Ishikawa (cell line): ENCODE measurements at regions not wholly inside any gene's neighbourhood (a gene's known extent, or its start where the extent isn't known, plus 50 kb on each side); places are given as distances from the start of the nearest gene placed in this dataset.

Experiments used
- CEBPB ChIP-seq: IDR thresholded peaks from 2 replicates; pipeline ENCODE4 v1.6.1; 2012
- CREB1 ChIP-seq: IDR thresholded peaks from 2 replicates; pipeline ENCODE4 v1.6.1; 2012; ENCODE audit warnings: low read depth
- EGR1 ChIP-seq: IDR thresholded peaks from 2 replicates; pipeline ENCODE4 v1.6.1; 2012
- EP300 ChIP-seq: IDR thresholded peaks from 2 replicates; pipeline ENCODE4 v1.6.1; 2012; ENCODE audit warnings: borderline replicate concordance
- FOXM1 ChIP-seq: IDR thresholded peaks from 2 replicates; pipeline ENCODE4 v1.6.1; 2012; ENCODE audit warnings: low read depth, borderline replicate concordance
- MAX ChIP-seq: IDR thresholded peaks from 2 replicates; pipeline ENCODE4 v1.6.1; 2012
- NFIC ChIP-seq: IDR thresholded peaks from 2 replicates; pipeline ENCODE4 v1.6.1; 2012
- RAD21 ChIP-seq: IDR thresholded peaks from 2 replicates; pipeline ENCODE4 v1.6.1; 2012; ENCODE audit warnings: low read depth
- TAF1 ChIP-seq: IDR thresholded peaks from 2 replicates; pipeline ENCODE4 v1.6.1; 2012; ENCODE audit warnings: low read depth, mild to moderate bottlenecking
- TCF12 ChIP-seq: IDR thresholded peaks from 2 replicates; pipeline ENCODE4 v1.6.1; 2012; ENCODE audit warnings: low read depth
- TEAD4 ChIP-seq: IDR thresholded peaks from 2 replicates; pipeline ENCODE4 v1.6.1; 2012
- USF1 ChIP-seq: IDR thresholded peaks from 2 replicates; pipeline ENCODE4 v1.6.1; 2012
- YY1 ChIP-seq: IDR thresholded peaks from 2 replicates; pipeline ENCODE4 v1.6.1; 2012; ENCODE audit warnings: low read depth
- ZBTB7A ChIP-seq: IDR thresholded peaks from 2 replicates; pipeline ENCODE4 v1.6.1; 2012; ENCODE audit warnings: low read depth
- TF ChIP-seq, protein P1 (sequence below): IDR thresholded peaks from 2 replicates; pipeline ENCODE4 v1.6.1; 2012; ENCODE audit warnings: low read depth, mild to moderate bottlenecking

DNA sequence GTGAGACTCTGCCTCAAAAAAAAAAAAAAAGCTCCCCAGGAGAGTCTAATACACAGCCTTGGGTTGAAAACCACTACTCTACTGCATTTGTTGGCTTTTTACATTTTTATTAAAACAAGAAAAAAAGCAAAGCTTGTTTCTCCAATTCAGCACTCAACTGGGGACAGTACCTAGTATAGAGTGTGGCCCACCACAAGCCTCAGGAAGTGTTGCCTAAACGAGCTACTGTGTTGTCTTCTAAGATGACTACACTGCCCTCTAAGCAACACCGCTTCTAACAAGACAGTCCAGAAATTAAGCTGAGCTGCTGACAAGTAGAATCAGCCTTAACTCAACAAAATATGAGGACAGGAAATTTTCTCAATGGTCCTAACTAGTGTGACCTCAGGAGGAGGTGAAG, 522.2 kb downstream of the FGF9 start:
- TF ChIP-seq NFIC (no peak), ZBTB7A (no peak), FOXM1 (no peak), MAX (no peak), EGR1 (no peak), CEBPB (no peak), YY1 (no peak), EP300 (no peak), TAF1 (no peak), CREB1 (no peak), TEAD4 (no peak), USF1 (no peak), RAD21 (no peak), TCF12 (no peak)
- TF ChIP-seq, protein P1, sequence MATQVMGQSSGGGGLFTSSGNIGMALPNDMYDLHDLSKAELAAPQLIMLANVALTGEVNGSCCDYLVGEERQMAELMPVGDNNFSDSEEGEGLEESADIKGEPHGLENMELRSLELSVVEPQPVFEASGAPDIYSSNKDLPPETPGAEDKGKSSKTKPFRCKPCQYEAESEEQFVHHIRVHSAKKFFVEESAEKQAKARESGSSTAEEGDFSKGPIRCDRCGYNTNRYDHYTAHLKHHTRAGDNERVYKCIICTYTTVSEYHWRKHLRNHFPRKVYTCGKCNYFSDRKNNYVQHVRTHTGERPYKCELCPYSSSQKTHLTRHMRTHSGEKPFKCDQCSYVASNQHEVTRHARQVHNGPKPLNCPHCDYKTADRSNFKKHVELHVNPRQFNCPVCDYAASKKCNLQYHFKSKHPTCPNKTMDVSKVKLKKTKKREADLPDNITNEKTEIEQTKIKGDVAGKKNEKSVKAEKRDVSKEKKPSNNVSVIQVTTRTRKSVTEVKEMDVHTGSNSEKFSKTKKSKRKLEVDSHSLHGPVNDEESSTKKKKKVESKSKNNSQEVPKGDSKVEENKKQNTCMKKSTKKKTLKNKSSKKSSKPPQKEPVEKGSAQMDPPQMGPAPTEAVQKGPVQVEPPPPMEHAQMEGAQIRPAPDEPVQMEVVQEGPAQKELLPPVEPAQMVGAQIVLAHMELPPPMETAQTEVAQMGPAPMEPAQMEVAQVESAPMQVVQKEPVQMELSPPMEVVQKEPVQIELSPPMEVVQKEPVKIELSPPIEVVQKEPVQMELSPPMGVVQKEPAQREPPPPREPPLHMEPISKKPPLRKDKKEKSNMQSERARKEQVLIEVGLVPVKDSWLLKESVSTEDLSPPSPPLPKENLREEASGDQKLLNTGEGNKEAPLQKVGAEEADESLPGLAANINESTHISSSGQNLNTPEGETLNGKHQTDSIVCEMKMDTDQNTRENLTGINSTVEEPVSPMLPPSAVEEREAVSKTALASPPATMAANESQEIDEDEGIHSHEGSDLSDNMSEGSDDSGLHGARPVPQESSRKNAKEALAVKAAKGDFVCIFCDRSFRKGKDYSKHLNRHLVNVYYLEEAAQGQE: no peak

DNA sequence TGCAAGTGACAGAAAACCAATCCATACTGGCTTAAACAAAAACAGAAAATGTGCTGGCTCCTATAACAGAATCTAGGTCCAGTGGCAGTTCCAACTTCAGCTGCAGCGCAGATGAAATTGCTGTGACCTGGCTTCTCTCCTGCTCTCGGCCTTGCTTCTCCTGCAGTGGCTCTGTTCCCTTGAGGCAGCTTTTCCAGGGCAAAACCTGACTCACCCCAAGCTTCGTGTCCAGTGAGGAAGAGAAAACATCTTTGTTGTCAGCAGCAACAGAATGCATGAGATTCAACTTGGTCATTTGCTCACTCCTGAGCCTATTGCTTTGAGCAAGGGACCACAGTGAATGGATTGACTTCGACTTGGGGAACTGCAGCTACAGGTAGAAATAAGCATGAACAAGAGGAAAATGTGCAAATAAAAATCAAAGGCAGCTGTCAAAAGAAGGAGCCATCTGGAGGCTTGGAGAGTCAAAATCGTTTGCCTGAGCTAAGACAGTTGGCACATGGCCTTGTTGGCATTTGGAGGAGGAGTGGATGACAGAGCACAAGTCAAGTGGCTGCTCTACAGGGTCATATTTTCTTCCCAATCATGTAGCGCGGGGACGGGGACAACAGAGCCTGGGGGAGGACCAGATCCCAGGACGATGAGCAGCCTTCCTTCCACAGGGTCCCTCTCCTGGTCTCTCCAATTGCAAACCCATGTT, 523.4 kb downstream of the FGF9 start:
- no peak for TF ChIP-seq YY1
- TF ChIP-seq TEAD4: no peak
- TF ChIP-seq FOXM1: no peak
- no peak for TF ChIP-seq MAX
- TF ChIP-seq ZBTB7A: no peak
- no peak for TF ChIP-seq RAD21
- no peak for TF ChIP-seq CREB1
- TF ChIP-seq USF1: no peak
- no peak for TF ChIP-seq EP300
- TF ChIP-seq NFIC: no peak
- TF ChIP-seq EGR1: no peak
- TF ChIP-seq, protein P1: no peak
- no peak for TF ChIP-seq TCF12
- TF ChIP-seq TAF1: no peak
- TF ChIP-seq CEBPB: no peak

DNA sequence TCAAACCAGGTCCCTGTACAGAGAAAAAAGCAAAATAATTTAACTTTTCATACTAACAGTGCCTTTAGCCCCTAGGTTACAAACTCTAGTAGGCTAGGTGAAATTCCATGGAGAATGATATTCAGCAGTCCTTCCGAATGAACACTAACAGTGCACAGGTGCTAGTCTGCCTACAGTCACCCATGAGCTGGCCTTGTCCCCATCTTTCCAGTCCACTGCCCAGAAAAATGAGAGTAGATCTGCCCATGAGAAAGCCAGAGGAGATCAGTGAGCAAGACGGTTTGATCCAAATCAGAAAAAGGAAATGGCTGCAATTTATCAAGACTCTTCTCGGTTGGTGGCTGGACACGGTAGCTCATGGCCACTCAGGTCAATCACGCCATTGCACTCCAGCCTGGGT, 524.9 kb downstream of the FGF9 start:
- TF ChIP-seq FOXM1 (no peak), EP300 (no peak), CREB1 (no peak), NFIC (no peak), USF1 (no peak), TCF12 (no peak), YY1 (no peak), TEAD4 (no peak)

DNA sequence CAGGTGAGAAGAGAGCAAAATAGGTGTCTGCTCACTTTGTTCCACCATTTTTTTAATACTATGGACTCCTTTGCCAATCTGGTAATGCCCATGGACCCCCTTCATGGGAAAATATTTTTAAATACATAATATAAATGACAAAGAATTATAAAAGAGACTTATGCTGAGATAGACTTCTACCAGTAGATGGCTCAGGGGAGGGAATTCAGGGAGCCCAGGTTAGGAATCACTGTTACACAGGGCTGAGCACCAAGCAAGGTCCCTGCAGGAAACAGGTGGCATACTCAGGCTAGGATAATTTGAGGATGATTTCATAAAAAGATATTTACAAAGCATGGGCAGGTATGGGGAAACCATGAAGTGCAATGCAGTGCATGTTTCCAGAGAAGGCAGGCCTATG, 525.9 kb downstream of the FGF9 start:
- TF ChIP-seq MAX: no peak
- TF ChIP-seq RAD21: peak; percentile 25; the same call in 1 of the 2 replicates

DNA sequence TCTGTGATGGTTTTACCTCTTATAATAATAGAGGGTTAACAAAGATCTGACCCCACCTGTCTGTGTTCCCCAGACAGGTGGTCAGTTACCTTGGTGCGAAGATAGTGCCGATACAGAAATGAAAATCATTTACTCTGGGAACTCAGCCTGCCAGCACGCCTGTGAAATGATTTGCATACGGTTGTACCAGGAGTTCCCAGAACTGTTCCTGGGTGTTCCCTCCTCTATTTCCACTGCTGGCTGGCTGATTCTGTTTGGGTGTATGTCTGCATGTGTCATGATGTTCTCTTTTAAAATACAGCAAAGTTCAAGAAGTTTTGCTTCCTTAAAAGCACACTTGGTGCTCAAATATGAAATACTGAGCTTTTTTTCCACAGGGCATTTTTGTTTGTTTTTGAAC, 527.1 kb downstream of the FGF9 start:
- TF ChIP-seq MAX (no peak), EGR1 (no peak), TEAD4 (no peak), RAD21 (no peak), FOXM1 (no peak), TCF12 (no peak), USF1 (no peak), NFIC (no peak), CREB1 (no peak), ZBTB7A (no peak), CEBPB (no peak)
- TF ChIP-seq, protein P1: no peak
